ENCODE measurements at regions not wholly inside any gene's neighbourhood (a gene's known extent, or its start where the extent isn't known, plus 50 kb on each side); places are given as distances from the start of the nearest gene placed in this dataset.

DNA sequence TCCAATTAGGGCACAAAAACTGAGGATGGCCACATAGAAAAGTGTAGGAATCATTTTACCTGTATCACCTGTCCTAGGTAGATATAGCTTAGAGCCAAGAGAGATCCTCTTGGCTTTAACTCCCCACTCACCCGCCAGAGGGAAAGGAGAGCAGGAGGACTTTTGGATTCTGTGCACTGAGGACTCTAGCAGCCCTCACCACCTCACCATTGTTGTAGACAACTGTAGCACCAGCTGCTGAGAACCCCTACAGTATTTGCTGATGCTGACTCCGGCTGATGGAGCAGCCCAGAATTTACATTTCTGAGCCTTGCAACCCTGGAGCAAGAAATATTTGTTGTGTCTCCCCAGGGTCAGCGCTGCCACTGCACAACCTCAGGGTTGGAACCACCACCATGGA is 2044.4 kb downstream of the OLFM4 start:
- no peaks in the 10 kb centered on the region for H3K36me3 ChIP-seq (ENCODE audit: control insufficient read depth, insufficient read depth, low read length)
- TF ChIP-seq, protein P1, sequence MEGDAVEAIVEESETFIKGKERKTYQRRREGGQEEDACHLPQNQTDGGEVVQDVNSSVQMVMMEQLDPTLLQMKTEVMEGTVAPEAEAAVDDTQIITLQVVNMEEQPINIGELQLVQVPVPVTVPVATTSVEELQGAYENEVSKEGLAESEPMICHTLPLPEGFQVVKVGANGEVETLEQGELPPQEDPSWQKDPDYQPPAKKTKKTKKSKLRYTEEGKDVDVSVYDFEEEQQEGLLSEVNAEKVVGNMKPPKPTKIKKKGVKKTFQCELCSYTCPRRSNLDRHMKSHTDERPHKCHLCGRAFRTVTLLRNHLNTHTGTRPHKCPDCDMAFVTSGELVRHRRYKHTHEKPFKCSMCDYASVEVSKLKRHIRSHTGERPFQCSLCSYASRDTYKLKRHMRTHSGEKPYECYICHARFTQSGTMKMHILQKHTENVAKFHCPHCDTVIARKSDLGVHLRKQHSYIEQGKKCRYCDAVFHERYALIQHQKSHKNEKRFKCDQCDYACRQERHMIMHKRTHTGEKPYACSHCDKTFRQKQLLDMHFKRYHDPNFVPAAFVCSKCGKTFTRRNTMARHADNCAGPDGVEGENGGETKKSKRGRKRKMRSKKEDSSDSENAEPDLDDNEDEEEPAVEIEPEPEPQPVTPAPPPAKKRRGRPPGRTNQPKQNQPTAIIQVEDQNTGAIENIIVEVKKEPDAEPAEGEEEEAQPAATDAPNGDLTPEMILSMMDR (IDR thresholded peaks at IDR 0.05; ENCODE audit: insufficient read depth, low read length, poor library complexity, severe bottlenecking) = no peak
- DNase-seq (ENCODE audit: extremely low read depth, insufficient read length) = no peak
- no peaks in the 10 kb centered on the region for H3K27me3 ChIP-seq (replicated peaks; ENCODE audit: control insufficient read depth, insufficient read depth, low read length)
- H3K4me3 ChIP-seq (replicated peaks; ENCODE audit: low read depth, low read length) = no peak overlapping the region

DNA sequence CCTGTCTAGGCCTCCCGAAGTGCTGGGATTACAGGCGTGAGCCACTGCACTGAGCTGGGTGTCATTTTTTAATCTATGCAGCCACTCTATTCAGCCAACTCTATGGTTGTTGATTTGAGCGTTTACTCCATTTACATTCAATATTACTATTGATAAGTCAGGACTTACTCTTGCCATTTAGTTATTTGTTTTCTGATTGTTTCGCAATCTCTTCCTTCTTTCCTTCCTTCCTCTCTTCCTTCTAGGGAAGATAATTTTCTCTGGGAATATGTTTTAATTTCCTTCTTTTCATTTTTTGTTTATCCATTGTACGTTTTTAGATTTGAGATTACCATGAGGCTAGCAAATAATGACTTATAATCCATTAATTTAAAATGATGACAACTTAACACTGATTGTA is 2056.0 kb downstream of the OLFM4 start:
- Histone ChIP-seq H3K4me3 (replicated peaks; ENCODE audit: low read depth, low read length) (no peak overlapping the region), H3K27me3 (replicated peaks; ENCODE audit: control insufficient read depth, insufficient read depth, low read length) (no peaks in the 10 kb centered on the region), H3K36me3 (ENCODE audit: control insufficient read depth, insufficient read depth, low read length) (no peaks in the 10 kb centered on the region)
- TF ChIP-seq, protein P1 (IDR thresholded peaks at IDR 0.05; ENCODE audit: insufficient read depth, low read length, poor library complexity, severe bottlenecking) = no peak
- no peak for DNase-seq (ENCODE audit: extremely low read depth, insufficient read length)

DNA sequence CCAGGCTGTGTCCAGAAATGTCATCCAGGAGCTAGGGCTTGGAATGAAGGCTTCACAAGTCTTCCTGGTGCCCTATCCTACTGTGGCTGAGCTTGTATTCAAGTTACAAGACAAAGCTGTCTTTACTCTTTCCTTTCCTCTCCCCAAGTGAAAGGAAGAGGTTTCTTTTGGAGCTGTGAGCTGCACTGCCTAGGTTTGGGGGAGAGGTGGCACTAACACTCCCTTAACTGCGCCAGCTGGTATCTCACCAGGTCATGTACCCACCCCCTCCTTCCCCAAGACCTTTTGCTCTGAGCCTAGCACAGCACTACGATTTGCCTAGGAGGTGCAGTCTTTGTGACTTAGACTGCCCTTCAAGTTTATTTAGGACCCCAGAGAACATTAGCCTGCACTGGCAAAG is 2053.6 kb upstream of the PRR20A start:
- TF ChIP-seq, protein P1 (IDR thresholded peaks at IDR 0.05; ENCODE audit: insufficient read depth, low read length, poor library complexity, severe bottlenecking) = no peak
- no peak for DNase-seq (ENCODE audit: extremely low read depth, insufficient read length)
- Histone ChIP-seq H3K4me3 (replicated peaks; ENCODE audit: low read depth, low read length) (no peak overlapping the region), H3K36me3 (ENCODE audit: control insufficient read depth, insufficient read depth, low read length) (no peaks in the 10 kb centered on the region), H3K27me3 (replicated peaks; ENCODE audit: control insufficient read depth, insufficient read depth, low read length) (no peaks in the 10 kb centered on the region)

DNA sequence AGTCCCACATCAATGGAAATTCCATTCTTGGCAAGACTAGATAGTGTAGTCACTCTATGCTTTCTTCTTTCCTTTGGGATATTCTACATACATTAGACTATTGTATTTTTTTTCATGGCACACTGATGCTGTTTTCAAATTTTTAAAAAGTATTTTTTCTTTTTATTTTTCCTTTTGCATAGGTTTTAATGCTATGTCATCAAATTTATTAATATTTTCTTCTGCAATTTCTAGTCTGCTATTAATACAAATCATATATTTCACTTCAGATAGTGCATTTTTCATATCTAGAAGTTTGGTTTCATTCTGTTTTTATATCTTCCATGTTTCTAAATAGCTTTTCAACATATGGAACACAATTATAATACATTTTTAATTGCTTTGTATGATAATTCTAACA is 2050.1 kb upstream of the PRR20A start:
- TF ChIP-seq, protein P1 (IDR thresholded peaks at IDR 0.05; ENCODE audit: insufficient read depth, low read length, poor library complexity, severe bottlenecking) = no peak
- no peak overlapping the region for H3K4me3 ChIP-seq (replicated peaks; ENCODE audit: low read depth, low read length)
- no peaks in the 10 kb centered on the region for H3K27me3 ChIP-seq (replicated peaks; ENCODE audit: control insufficient read depth, insufficient read depth, low read length)
- no peak for DNase-seq (ENCODE audit: extremely low read depth, insufficient read length)
- no peaks in the 10 kb centered on the region for H3K36me3 ChIP-seq (ENCODE audit: control insufficient read depth, insufficient read depth, low read length)

DNA sequence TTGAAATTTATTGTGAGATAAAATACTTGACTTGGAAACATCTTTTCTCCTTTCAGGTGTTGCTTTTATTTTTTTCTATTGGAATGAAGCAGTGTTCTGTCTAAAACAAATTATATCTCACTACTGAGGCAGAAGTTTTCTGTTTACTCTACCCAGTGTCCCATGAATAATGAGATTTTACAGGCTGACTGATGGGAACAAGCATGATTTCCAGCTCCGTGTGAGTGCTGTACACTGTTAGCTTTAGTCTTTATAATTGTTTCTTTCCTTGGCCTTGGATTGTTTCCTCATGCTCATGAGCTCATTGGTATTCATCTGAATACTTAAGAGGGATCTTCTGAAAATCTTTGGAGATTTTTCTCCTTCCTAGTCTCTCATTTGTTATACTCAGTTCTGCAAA is 2049.5 kb upstream of the PRR20A start:
- no peak overlapping the region for H3K4me3 ChIP-seq (replicated peaks; ENCODE audit: low read depth, low read length)
- no peaks in the 10 kb centered on the region for H3K36me3 ChIP-seq (ENCODE audit: control insufficient read depth, insufficient read depth, low read length)
- H3K27me3 ChIP-seq (replicated peaks; ENCODE audit: control insufficient read depth, insufficient read depth, low read length) = no peaks in the 10 kb centered on the region
- no peak for DNase-seq (ENCODE audit: extremely low read depth, insufficient read length)
- TF ChIP-seq, protein P1 (IDR thresholded peaks at IDR 0.05; ENCODE audit: insufficient read depth, low read length, poor library complexity, severe bottlenecking) = no peak

DNA sequence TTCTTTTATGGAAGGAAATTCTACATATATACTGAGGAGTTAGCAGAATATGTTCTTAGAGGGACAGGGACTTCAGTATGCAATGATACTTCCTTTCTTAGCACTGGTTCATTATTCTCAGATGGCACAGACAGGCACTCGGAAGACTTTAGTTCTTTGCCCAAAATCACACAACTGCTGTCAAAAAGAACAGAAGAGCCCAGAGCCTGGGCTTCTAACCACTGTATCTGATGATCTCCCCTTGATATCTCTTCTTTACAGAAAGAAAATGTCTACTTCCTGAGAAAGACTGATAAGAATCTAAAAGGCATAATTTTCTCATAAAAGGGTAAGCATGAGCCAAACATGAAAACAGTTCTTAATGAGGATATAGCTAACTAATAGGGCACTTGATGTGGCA is 2034.2 kb upstream of the PRR20A start:
- H3K4me3 ChIP-seq (replicated peaks; ENCODE audit: low read depth, low read length) = no peak overlapping the region
- TF ChIP-seq, protein P1 (IDR thresholded peaks at IDR 0.05; ENCODE audit: insufficient read depth, low read length, poor library complexity, severe bottlenecking) = no peak
- H3K27me3 ChIP-seq (replicated peaks; ENCODE audit: control insufficient read depth, insufficient read depth, low read length) = no peaks in the 10 kb centered on the region
- no peaks in the 10 kb centered on the region for H3K36me3 ChIP-seq (ENCODE audit: control insufficient read depth, insufficient read depth, low read length)
- DNase-seq (ENCODE audit: extremely low read depth, insufficient read length) = no peak

Data from GM06990 (cell line).